ENCODE measurements at regions not wholly inside any gene's neighbourhood (a gene's known extent, or its start where the extent isn't known, plus 50 kb on each side); places are given as distances from the start of the nearest gene placed in this dataset.

DNA sequence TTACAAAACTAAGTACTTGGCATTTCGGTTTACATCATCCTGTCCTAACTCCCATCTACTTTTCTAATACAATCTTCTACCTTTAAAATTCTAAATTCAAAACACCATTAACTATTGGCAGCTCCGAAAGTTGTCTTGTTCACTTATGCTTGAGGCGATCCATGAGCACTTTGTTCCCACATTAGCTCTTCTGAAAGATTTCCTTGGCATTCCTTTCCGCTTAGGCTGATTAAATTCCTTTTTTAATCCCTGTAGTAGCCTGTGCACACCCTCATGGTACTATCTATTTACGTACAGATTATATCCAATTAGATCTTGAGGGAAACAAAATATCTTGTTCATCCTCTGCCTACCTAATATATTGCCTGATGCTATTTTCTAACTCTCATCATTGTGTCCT, 480.7 kb downstream of the PRKD1 start:
- no peak for TF ChIP-seq POLR2A (IDR thresholded peaks at IDR 0.05; ENCODE audit: low read depth)
- TF ChIP-seq, protein P1, sequence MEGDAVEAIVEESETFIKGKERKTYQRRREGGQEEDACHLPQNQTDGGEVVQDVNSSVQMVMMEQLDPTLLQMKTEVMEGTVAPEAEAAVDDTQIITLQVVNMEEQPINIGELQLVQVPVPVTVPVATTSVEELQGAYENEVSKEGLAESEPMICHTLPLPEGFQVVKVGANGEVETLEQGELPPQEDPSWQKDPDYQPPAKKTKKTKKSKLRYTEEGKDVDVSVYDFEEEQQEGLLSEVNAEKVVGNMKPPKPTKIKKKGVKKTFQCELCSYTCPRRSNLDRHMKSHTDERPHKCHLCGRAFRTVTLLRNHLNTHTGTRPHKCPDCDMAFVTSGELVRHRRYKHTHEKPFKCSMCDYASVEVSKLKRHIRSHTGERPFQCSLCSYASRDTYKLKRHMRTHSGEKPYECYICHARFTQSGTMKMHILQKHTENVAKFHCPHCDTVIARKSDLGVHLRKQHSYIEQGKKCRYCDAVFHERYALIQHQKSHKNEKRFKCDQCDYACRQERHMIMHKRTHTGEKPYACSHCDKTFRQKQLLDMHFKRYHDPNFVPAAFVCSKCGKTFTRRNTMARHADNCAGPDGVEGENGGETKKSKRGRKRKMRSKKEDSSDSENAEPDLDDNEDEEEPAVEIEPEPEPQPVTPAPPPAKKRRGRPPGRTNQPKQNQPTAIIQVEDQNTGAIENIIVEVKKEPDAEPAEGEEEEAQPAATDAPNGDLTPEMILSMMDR (IDR thresholded peaks at IDR 0.05), result no peak
- no peak for TF ChIP-seq EP300 (IDR thresholded peaks at IDR 0.05)
